ENCODE measurements at regions not wholly inside any gene's neighbourhood (a gene's known extent, or its start where the extent isn't known, plus 50 kb on each side); places are given as distances from the start of the nearest gene placed in this dataset.

DNA sequence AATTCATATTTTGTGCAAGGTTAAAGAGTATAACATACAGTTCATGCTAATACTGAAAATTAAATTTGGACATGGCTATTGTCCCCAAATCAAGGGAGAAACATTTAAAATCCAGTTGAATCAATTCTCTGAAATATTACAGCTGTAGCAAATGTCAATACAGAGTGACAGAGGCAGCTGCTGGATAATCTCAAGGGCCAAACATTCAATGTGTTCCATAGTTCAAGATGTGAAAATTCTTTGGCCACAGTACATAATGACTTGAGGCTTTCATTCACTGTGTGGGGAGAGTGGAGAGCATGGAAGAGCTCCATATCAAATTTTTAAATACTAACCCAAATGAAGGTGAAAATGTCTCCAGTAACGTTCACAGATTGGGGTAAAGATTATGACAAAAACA is 1192.8 kb upstream of the CADM2 start:
- DNase-seq, result no peak

GRCh38 chr3:83769791-83770663 is 1188.8 kb upstream of the CADM2 start:
- DNase-seq, result no peak

DNA sequence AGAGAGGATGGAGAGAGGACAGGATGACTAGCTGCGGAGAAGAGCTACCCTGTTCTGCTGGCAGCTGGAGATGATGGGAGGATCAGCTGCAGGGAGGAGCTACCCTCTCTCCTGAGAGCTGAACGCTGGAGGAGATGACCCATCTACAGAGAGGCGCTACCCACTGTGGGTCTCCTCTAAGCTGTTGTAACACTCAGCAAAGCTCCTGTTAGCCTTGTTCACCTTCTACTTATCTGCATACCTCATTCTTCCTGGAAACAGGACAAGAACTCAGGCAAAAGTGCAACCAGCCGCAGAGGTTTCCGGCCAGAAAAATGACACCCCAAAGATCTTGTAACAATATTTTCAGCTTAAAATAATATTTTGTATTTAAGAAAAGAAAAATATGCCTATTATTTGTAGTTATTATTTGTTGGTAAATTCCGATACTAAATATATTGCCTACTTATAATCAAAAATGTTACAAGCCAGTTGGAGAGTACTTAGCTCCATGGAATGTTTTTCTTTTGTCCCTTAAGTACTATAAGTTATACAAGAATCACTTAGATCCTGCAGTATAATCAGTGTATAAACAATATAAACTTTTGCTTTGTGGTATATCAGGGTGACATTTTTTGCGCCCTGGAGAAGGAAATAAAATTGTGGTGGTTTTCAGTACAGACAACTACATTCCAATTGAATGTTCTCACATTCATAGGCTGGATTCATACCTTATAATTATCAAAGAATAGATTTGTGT is 1188.0 kb upstream of the CADM2 start:
- no peak for DNase-seq

- no peak for DNase-seq
These were observed 1156.0 kb upstream of the CADM2 start for GRCh38 chr3:83802801-83803200.

DNA sequence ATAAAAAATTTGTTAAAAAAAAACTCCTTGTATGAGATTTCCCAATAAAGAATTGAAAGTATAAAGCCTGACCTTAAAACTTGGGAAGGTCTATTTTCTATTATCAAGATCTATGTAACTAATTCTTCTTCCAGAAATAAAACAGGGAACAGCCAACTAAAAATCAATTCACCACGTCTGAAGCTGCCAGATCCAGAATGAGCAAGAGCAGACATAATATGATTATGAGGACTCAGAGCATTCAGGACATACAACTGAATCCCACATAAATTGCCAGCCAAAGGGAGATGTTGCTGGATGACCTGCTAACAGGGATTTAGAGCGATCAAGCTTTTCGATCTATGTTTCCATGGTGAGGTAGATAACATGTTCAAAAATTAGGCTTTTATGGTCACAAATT is 1151.3 kb upstream of the CADM2 start:
- no peak for DNase-seq

DNA sequence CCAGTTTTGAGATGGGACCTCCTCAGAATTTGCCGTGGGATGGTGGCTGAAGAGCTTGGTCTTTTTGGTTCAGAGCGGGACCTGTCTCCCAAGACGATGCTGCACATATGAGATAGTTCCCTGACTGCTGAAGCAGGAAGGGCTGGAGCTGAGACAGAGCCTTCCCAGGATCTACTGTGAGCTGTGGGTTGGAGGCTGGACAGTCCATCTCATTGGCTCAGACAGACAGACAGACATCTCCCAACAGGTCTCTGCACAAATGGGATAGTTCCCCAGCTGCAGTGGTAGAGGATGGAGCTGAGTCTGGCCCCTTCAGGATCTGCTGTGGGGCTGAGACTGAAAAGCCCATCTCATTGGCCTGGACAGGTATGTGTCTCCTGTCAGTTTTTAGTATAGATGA is 1145.6 kb upstream of the CADM2 start:
- DNase-seq, result no peak

DNA sequence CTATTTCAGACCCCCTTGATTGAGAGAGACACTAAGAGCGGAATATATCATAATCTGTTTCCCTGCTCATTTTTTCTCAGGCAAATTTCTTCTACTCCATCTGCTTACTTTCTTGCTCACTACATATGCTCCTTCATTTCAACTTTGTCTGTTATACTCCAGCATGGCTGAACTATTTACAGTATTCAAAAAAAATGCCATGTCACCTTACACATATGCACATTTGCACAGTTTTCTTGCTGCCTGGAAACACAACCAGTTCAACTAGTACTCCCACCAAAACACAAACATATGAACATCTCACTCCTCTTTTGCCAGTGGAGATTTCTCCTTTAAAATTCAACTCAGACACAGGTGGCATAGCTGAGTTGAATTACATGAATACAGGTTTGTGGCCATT is 1142.1 kb upstream of the CADM2 start:
- DNase-seq, result no peak

DNA sequence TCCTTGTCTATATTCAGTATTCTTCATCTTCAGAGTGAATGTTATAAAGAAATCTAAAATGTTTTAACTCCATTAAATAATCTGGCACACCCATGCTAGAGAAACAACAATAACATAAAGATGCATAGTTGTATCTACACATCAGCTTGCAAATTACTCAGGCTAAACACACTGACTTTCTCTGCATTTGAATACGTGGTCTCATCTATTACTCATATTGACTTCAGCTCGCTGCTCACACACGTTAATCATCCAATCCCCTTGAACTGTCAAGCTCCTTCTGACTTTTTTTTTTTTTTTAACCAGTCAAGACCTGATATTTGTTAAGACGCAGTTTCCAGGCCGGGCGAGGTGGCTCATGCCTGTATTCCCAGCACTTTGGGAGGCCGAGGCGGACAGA is 1137.3 kb upstream of the CADM2 start:
- no peak for DNase-seq

GRCh38 chr3:83823095-83823494 is 1135.7 kb upstream of the CADM2 start:
- DNase-seq, result no peak

DNA sequence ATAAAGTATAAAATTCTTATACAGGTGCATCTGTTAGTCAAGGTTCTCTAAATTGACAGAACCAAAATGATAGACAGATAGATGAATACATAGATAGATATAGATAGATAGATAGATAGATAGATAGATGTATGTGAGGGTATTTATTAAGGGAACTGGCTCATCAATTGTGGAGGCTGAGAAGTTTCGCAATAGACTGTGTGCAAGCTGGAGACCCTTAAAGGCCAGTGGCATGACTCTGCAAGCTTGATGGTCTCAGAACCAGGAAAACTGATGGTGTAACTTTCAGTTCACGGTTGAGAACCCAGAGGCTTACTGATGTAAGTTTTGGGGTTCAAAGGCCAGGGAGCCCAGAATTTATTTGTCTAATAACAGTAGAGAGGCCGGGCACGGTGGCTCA is 1123.7 kb upstream of the CADM2 start:
- no peak for DNase-seq

DNA sequence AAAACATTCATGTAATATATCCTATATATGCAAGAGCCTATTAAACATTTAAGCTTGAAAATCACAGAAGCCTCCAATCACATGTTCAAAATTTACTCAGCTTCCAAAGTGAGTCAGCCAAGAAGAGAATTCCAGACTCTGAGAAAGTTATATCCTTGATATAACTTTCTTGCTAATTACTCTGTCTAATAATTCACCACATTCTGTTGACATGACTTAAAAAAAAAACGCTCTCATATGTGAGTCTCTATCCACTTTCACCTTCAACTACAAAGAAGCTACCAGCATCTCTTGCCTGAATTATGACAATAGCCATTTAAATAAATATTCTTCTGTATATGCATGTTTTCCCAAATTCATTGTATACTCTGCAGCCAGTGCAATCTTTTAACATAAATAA is 1116.3 kb upstream of the CADM2 start:
- no peak for DNase-seq

GRCh38 chr3:83843716-83844115 is 1115.1 kb upstream of the CADM2 start:
- no peak for DNase-seq

DNA sequence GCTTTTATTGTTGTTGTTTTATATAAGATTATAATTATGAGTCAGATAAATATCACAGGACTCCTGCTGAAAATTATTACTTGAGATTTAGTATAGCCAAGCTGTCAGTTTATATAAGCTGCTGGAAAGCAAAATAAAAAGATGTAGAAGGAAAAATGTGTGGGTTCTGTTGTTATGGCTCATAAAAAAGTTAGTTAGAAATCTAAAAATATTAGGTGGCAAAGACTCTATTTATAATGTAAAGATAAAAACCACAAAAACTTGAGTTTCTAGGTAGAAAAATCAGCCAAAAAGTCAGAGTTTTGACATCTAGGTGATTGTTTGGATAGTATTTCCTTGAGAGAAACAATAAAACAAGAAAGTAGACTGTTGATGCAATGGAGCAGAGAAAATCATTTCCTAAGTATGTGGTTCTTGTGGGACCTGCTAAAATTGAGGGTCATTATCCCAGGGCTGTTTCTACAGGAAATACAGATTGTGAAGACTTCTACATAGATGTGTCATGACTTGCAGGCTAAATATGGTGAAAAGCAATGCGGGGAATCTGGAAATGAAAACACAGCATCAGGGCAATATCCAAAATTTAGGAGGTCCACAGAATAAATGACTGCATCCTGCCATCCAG is 1109.6 kb upstream of the CADM2 start:
- DNase-seq, result no peak

GRCh38 chr3:83863380-83863779 is 1095.4 kb upstream of the CADM2 start:
- no peak for DNase-seq

DNA sequence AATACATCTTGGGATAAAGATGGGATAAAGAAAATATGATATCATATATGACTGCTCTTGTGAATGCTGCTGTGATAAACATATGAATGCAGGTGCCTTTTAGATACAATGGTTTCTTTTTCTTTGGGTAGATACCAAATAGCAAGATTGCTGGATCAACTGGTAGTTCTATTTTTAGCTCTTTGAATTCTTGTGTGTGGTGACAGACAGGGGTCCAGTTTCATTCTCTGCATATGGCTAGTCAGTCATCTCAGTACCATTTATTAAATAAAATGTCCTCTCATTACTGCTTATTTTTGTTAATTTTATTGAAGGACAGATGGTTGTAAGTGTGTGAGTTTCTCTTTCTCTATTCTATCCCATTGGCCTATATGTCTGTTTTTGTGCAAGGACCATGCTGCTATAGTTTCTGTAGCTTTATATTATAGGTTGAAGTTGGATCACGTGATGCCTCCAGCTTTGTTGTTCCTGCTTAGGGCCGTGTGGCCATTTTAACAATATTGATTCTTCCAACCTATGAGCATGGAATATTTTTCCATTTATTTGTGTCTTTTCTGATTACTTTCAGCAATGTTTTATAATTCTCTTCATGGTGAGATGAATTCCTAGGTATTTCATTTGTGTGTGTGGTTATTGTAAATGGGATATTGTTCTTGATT is 1089.8 kb upstream of the CADM2 start:
- DNase-seq, result no peak

- no peak for DNase-seq
These were observed 1085.2 kb upstream of the CADM2 start for GRCh38 chr3:83873550-83873949.

GRCh38 chr3:83877910-83878309 is 1080.9 kb upstream of the CADM2 start:
- peak; percentile 49 for DNase-seq

GRCh38 chr3:83882701-83883100 is 1076.1 kb upstream of the CADM2 start:
- no peak for DNase-seq

DNA sequence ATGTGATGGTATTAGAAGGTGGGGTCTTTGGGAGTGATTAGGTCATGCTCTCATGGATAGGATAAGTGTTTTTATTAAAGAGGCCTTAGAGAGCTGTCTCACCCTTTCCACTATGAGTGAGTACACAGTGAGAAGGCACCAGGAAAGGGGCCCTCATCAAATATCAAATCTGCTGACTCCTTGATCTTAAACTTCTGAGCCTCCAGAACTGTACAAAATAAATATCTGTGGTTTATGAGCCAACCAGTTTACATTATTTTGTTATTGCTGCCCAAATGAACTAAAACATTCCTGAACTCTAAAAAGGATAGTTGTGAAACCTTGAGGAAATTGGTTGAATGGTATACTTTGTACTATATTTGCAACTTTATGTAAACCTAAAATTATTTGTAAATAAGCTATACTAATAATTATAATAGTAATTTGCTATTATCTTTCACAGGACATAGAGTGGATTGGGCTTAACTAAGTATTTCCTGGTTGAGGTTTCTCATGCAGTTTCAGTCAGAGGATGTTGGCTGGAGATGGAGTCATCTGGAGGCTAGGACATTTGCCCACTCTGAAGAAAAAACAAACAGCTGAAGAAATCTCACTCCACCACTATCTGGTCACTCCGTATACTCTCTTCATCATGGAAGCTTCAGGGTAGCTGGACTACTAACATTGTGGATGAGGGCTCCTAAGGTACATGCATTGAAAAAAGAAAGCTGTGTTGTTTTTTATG is 1068.6 kb upstream of the CADM2 start:
- DNase-seq, result no peak

DNA sequence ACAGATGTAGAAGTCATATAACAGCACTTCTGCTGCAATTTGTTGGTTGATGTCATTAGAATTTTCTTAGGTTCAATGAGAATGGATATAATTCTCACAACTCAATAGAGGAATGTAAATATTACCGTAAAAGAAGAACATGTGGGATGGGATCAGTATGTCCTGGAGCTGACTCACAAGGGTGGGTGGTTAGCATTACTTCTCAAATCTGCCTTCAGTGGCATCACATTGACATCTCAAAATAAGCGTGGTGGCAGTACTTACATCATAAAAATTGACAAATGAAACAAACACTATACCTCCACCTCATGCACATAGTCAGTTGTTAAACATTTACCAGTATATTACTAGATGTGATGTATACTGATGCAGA is 1068.0 kb upstream of the CADM2 start:
- DNase-seq, result no peak

DNA sequence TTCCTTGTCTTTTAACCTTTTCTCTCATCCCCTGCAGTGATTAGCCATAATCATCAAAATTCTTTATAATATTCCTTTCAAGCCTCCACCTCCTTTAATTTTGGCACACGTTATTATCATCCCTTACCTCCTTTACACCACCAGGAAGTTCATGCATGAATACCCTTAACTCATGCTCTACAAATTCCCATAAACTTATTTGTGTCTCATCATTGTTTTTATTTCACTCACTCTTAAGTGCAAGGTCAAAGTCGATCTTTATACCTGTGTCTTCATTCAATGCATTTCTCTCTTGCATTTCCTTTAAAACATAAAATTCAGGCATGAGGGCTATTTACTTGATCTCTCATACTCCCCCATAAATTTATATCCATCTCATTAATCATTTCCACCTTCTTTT is 1064.6 kb upstream of the CADM2 start:
- no peak for DNase-seq

GRCh38 chr3:83895892-83896291 is 1062.9 kb upstream of the CADM2 start:
- DNase-seq, result no peak

All from NCI-H2171 (cell line).